HepG2 (cell line): ENCODE measurements at regions not wholly inside any gene's neighbourhood (a gene's known extent, or its start where the extent isn't known, plus 50 kb on each side); places are given as distances from the start of the nearest gene placed in this dataset.

Experiments
- AHR ChIP-seq: IDR thresholded peaks from 2 replicates; pipeline ENCODE4 v1.6.1; 2018; ENCODE audit warnings: missing genetic modification reagents, missing compliant biosample characterization
- CBFB ChIP-seq: sonication (generic); formaldehyde crosslinking; IDR thresholded peaks from 2 replicates; pipeline ENCODE4 v1.4.0; 2020; ENCODE audit warnings: missing genetic modification reagents
- EHMT2 ChIP-seq: fragments of 200-600 bp; sonication (generic); IDR thresholded peaks from 2 replicates; pipeline ENCODE4 v1.7.0; 2017; ENCODE audit warnings: antibody characterized with exemption, low read depth, low read length, borderline replicate concordance
- JUND ChIP-seq: sonication (generic); formaldehyde crosslinking; IDR thresholded peaks from 2 replicates; pipeline ENCODE4 v1.8.0; 2022; ENCODE audit warnings: mild to moderate bottlenecking, missing genetic modification reagents
- KMT2A ChIP-seq: sonication (generic); formaldehyde crosslinking; IDR thresholded peaks from 2 replicates; pipeline ENCODE4 v1.4.0; 2020; ENCODE audit warnings: missing genetic modification reagents
- MZF1 ChIP-seq: sonication (generic); formaldehyde crosslinking; IDR thresholded peaks from 2 replicates; pipeline ENCODE4 v1.8.1; 2023; ENCODE audit warnings: mild to moderate bottlenecking, missing genetic modification reagents, borderline replicate concordance
- NFRKB ChIP-seq: fragments of 450-650 bp; IDR thresholded peaks from 2 replicates; pipeline ENCODE4 v1.6.1; 2017
- ONECUT2 ChIP-seq: sonication (generic); formaldehyde crosslinking; IDR thresholded peaks from 2 replicates; pipeline ENCODE4 v1.4.0; 2020; ENCODE audit warnings: missing genetic modification reagents
- SCMH1 ChIP-seq: sonication (generic); formaldehyde crosslinking; IDR thresholded peaks from 2 replicates; pipeline ENCODE4 v1.9.0; 2021; ENCODE audit warnings: missing genetic modification reagents, mild to moderate bottlenecking, borderline replicate concordance
- TBX2 ChIP-seq: sonication (generic); formaldehyde crosslinking; IDR thresholded peaks from 2 replicates; pipeline ENCODE4 v1.5.0; 2020; ENCODE audit warnings: missing genetic modification reagents, mild to moderate bottlenecking, borderline replicate concordance
- TGIF2 ChIP-seq: IDR thresholded peaks from 2 replicates; pipeline ENCODE4 v1.6.1; 2016; ENCODE audit warnings: control low read depth, missing compliant biosample characterization
- TOPORS ChIP-seq: sonication (generic); formaldehyde crosslinking; IDR thresholded peaks from 2 replicates; pipeline ENCODE4 v1.8.0; 2023; ENCODE audit warnings: mild to moderate bottlenecking, missing genetic modification reagents
- U2AF2 ChIP-seq: fragments of 200-400 bp; formaldehyde crosslinking; IDR thresholded peaks from 2 replicates; pipeline ENCODE4 v1.6.1; 2017; ENCODE audit warnings: low read depth, mild to moderate bottlenecking, low read length
- ZNF282 ChIP-seq: fragments of 450-650 bp; IDR thresholded peaks from 2 replicates; pipeline ENCODE4 v1.6.1; 2018; ENCODE audit not compliant: partially characterized antibody
- ZNF382 ChIP-seq: sonication (generic); formaldehyde crosslinking; IDR thresholded peaks from 2 replicates; pipeline ENCODE4 v1.5.0; 2020; ENCODE audit warnings: missing genetic modification reagents, mild to moderate bottlenecking, borderline replicate concordance
- ZNF546 ChIP-seq: sonication (generic); formaldehyde crosslinking; conservative IDR thresholded peaks from 2 replicates; pipeline ENCODE4 v1.8.1; 2023; ENCODE audit warnings: mild to moderate bottlenecking, missing genetic modification reagents
- ZNF549 ChIP-seq: sonication (generic); formaldehyde crosslinking; IDR thresholded peaks from 2 replicates; pipeline ENCODE4 v1.5.0; 2020; ENCODE audit warnings: missing genetic modification reagents
- ZNF652 ChIP-seq: IDR thresholded peaks from 2 replicates; pipeline ENCODE4 v1.6.1; 2016; ENCODE audit warnings: low read depth, borderline replicate concordance
- ZNF660 ChIP-seq: sonication (generic); formaldehyde crosslinking; IDR thresholded peaks from 2 replicates; pipeline ENCODE4 v1.5.1; 2020; ENCODE audit warnings: mild to moderate bottlenecking, low read depth, missing genetic modification reagents, borderline replicate concordance
- ZNF781 ChIP-seq: sonication (generic); formaldehyde crosslinking; IDR thresholded peaks from 2 replicates; pipeline ENCODE4 v1.5.1; 2020; ENCODE audit warnings: borderline replicate concordance, mild to moderate bottlenecking, missing genetic modification reagents; ENCODE audit errors: not compliant biosample characterization
- ZSCAN20 ChIP-seq: sonication (generic); formaldehyde crosslinking; IDR thresholded peaks from 2 replicates; pipeline ENCODE4 v1.4.0; 2020; ENCODE audit warnings: missing genetic modification reagents, mild to moderate bottlenecking, borderline replicate concordance
- TF ChIP-seq, protein P1 (sequence below): sonication (generic); formaldehyde crosslinking; IDR thresholded peaks from 2 replicates; pipeline ENCODE4 v1.5.1; 2020; ENCODE audit warnings: mild to moderate bottlenecking, moderate library complexity, missing genetic modification reagents
- TF ChIP-seq, protein P2 (sequence below): sonication (generic); formaldehyde crosslinking; IDR thresholded peaks from 2 replicates; pipeline ENCODE4 v1.4.0; 2020; ENCODE audit warnings: mild to moderate bottlenecking, missing genetic modification reagents
- TF ChIP-seq, protein P3 (sequence below), 2 experiments: fragments of 450-650 bp in 1 of 2; sonication (generic) in 1 of 2; formaldehyde crosslinking; IDR thresholded peaks; 2 replicates each; pipeline versions ENCODE4 v1.5.0 to v1.8.0; 2020 to 2022; ENCODE audit warnings: mild to moderate bottlenecking in 1 of 2, missing genetic modification reagents in 1 of 2
- TF ChIP-seq, protein P4 (sequence below): sonication (generic); formaldehyde crosslinking; IDR thresholded peaks from 2 replicates; pipeline ENCODE4 v1.5.0; 2020; ENCODE audit warnings: missing genetic modification reagents
- TF ChIP-seq, protein P5 (sequence below): sonication (generic); formaldehyde crosslinking; IDR thresholded peaks from 2 replicates; pipeline ENCODE4 v1.5.1; 2020; ENCODE audit warnings: missing genetic modification reagents, mild to moderate bottlenecking, borderline replicate concordance

DNA sequence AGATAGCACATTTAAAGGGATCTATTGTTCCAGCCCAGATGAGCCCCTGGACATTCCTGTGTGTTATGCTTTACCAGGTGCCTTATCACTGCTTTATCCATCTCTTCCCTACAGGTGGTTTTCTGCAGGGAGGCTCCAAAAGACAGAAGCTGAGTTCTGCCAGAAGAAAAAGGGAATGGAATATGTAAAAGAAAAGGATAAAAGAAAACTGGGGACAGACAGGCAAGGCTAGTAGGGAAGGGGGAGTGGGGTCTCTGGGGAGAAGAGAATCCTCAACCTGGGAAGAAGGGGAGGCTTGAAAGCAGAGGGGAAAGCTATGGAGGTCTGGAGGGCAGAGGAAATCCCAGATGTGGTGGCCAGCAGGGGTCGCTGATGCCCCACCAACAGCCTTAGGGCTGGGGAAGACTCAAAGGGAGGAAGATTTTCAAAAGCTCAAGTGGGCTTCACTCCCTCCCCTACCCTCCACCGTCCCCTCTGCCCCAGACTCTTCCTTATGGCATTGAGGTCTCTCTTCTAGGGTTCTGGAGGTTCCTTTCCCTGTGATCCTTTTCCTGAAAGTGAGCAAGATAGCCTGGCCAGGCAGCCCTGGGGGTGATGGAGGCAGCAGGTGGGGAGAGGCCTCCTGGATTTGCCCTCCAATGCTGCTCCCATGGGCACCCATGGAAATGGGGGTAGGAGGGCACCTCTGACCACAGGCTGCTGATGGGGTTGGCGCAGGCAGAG is 178.1 kb upstream of the PKDCC start (continued):
- TF ChIP-seq TOPORS (CRISPR knock-in tag) (no peak), ZNF382 (CRISPR knock-in tag) (no peak), ZNF282 (no peak), CBFB (CRISPR knock-in tag) (0 out of 2 replicates have a peak, but pooled peaks have one; percentile 26), MZF1 (CRISPR knock-in tag) (no peak), TGIF2 (CRISPR knock-in tag) (0 out of 2 replicates have a peak, but pooled peaks have one; percentile 22), KMT2A (CRISPR knock-in tag) (no peak), TBX2 (no peak), ZNF546 (CRISPR knock-in tag) (no peak), ZNF660 (no peak), ONECUT2 (CRISPR knock-in tag) (no peak), ZNF652 (CRISPR knock-in tag) (no peak), ZNF781 (CRISPR knock-in tag) (no peak), JUND (CRISPR knock-in tag) (no peak), NFRKB (no peak), ZSCAN20 (CRISPR knock-in tag) (no peak), AHR (CRISPR knock-in tag) (peak; percentile 77; the same call in 1 of the 2 replicates), EHMT2 (no peak), ZNF549 (CRISPR knock-in tag) (no peak), U2AF2 (no peak), SCMH1 (CRISPR knock-in tag) (no peak)
- TF ChIP-seq, protein P1, sequence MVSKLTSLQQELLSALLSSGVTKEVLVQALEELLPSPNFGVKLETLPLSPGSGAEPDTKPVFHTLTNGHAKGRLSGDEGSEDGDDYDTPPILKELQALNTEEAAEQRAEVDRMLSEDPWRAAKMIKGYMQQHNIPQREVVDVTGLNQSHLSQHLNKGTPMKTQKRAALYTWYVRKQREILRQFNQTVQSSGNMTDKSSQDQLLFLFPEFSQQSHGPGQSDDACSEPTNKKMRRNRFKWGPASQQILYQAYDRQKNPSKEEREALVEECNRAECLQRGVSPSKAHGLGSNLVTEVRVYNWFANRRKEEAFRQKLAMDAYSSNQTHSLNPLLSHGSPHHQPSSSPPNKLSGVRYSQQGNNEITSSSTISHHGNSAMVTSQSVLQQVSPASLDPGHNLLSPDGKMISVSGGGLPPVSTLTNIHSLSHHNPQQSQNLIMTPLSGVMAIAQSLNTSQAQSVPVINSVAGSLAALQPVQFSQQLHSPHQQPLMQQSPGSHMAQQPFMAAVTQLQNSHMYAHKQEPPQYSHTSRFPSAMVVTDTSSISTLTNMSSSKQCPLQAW (CRISPR knock-in tag) = no peak; the same call in 1 of the 2 replicates
- TF ChIP-seq, protein P2, sequence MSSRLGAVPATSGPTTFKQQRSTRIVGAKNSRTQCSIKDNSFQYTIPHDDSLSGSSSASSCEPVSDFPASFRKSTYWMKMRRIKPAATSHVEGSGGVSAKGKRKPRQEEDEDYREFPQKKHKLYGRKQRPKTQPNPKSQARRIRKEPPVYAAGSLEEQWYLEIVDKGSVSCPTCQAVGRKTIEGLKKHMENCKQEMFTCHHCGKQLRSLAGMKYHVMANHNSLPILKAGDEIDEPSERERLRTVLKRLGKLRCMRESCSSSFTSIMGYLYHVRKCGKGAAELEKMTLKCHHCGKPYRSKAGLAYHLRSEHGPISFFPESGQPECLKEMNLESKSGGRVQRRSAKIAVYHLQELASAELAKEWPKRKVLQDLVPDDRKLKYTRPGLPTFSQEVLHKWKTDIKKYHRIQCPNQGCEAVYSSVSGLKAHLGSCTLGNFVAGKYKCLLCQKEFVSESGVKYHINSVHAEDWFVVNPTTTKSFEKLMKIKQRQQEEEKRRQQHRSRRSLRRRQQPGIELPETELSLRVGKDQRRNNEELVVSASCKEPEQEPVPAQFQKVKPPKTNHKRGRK (CRISPR knock-in tag) = no peak
- TF ChIP-seq, protein P3, sequence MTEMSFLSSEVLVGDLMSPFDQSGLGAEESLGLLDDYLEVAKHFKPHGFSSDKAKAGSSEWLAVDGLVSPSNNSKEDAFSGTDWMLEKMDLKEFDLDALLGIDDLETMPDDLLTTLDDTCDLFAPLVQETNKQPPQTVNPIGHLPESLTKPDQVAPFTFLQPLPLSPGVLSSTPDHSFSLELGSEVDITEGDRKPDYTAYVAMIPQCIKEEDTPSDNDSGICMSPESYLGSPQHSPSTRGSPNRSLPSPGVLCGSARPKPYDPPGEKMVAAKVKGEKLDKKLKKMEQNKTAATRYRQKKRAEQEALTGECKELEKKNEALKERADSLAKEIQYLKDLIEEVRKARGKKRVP (CRISPR knock-in tag; IDR thresholded peaks at IDR 0.05) = no peak
- TF ChIP-seq, protein P4, sequence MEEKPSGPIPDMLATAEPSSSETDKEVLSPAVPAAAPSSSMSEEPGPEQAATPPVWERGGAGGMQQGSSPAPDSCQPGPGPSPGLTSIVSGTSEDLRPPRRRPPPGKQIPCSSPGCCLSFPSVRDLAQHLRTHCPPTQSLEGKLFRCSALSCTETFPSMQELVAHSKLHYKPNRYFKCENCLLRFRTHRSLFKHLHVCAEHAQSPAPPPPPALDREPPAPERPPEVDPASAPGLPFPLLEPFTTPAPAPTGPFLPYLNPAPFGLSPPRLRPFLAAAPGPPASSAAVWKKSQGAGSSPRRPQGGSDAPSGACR (CRISPR knock-in tag) = peak; percentile 32; the same call in 1 of the 2 replicates
- TF ChIP-seq, protein P5, sequence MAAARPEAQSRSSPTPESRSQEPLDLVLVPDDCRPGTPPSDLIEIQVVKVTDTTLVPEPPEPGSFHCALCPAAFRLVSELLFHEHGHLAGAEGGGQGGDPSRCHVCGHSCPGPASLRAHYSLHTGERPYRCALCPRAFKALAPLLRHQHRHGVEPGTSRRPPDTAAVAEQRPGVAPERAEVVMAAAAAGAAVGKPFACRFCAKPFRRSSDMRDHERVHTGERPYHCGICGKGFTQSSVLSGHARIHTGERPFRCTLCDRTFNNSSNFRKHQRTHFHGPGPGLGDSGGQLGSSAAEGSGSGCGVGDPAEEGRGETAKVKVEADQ (CRISPR knock-in tag) = no peak
